Motor neuron (in vitro differentiated cells): ENCODE measurements at regions not wholly inside any gene's neighbourhood (a gene's known extent, or its start where the extent isn't known, plus 50 kb on each side); places are given as distances from the start of the nearest gene placed in this dataset.

Experiments used
- ATAC-seq, 8 experiments: fragments of 200-7000 bp; cut with Tn5 transposase; replicated peaks in 6 of 8; 2 replicates each; pipeline ENCODE4 v1.8.0; 2021; ENCODE audit warnings: mild to moderate bottlenecking in 8 of 8, moderate library complexity in 8 of 8
- H3K27ac ChIP-seq, 2 donors: fragments of 250-450 bp; sonication (Bioruptor Pico); 2 replicates each; pipeline ENCODE4 v1.9.0; 2021; ENCODE audit warnings: antibody characterized with exemption in 2 of 2, mild to moderate bottlenecking in 2 of 2, moderate library complexity in 1 of 2
- H3K4me1 ChIP-seq, 2 donors: fragments of 250-450 bp; sonication (Bioruptor Pico); replicated peaks in 1 of 2; 2 replicates each; pipeline ENCODE4 v1.6.1; 2021; ENCODE audit warnings: antibody characterized with exemption in 2 of 2, mild to moderate bottlenecking in 2 of 2, moderate library complexity in 1 of 2
- H3K4me3 ChIP-seq, 5 donors: fragments of 250-450 bp; sonication (Bioruptor Pico); 2 replicates each; pipeline ENCODE4 v1.9.0; 2021; ENCODE audit warnings: antibody characterized with exemption in 5 of 5, mild to moderate bottlenecking in 5 of 5, moderate library complexity in 4 of 5
- WGBS, 10 experiments: fragments of 450-650 bp; shearing (Covaris generic); methylation state at CpG; one replicate each; pipeline ENCODE4 v1.0.0; 2022; 5-methylcytosine and 5-hydroxymethylcytosine counted together
- in situ Hi-C, 9 experiments: fragments of 400-800 bp; cut with MboI; loops; one replicate each; pipeline ENCODE4 v1.15.0; 2021; ENCODE audit warnings: low sequenced_read_pairs in 9 of 9, low pct_unique_long_range_greater_than_20kb in 2 of 9; ENCODE audit not compliant: unreplicated experiment in 9 of 9

DNA sequence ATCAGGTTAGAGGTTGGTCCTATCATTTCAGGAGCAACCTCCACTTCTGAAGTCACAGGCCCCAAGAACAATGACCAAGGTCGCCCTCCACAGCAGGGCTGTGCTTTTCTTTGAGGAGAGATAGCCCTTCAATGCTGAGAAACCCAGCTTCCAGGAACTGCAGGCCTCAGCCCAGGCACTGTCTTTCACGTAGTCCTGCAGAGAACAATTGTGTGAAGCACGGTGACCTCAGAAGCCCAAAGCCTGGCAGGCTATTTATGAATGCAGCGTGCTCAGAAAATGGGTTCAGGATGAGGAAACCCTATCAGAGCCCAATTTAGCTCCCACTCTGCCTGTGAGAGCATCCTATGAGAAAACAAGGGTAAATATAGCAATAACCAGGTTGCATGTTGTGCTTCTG lies 388.3 kb downstream of the PLK2 start:
- H3K27ac ChIP-seq = no peak overlapping the region
- H3K4me1 ChIP-seq = peaks cover 10 to 51% of the 10 kb centered on the region in 2 donors
- no peak overlapping the region for H3K4me3 ChIP-seq
- in situ Hi-C loops = no loop called here
- WGBS, 10 experiments = 25 to 100% (median 71%) methylated on average over 1 to 2 of the region's 4 CpGs; no CpG with 5 or more reads in 6 of the 10 experiments
- ATAC-seq = peak in 5 of 8 experiments; percentile 67 to 85 (median 82)

DNA sequence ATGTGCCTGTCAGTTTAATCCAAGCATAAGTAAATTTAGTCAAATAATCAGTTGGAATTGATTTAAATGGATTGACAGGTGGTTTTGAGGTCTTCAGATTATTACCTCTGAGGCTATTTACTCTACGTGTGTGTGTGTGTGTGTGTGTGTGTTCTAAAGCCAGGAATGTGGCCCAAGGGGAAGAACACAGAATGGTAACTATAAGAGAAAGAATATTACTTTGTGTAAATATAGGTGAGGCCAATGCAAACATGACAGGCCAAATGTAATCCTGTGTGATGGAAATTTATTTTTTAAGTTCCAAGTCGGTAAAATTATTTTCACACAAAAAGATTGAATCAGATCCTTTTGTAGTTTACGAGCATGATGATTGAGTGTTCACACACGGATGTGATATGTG lies 390.0 kb downstream of the PLK2 start:
- Histone ChIP-seq H3K4me3 (no peak overlapping the region), H3K27ac (no peak overlapping the region), H3K4me1 (peaks cover 10 to 39% of the 10 kb centered on the region in 2 donors)
- in situ Hi-C loops = no loop called here
- peak in 1 of 8 experiments; percentile 42 for ATAC-seq
- WGBS, 10 experiments = 30 to 100% (median 77%) methylated on average over 1 to 4 of the region's 4 CpGs; no CpG with 5 or more reads in 1 of the 10 experiments

DNA sequence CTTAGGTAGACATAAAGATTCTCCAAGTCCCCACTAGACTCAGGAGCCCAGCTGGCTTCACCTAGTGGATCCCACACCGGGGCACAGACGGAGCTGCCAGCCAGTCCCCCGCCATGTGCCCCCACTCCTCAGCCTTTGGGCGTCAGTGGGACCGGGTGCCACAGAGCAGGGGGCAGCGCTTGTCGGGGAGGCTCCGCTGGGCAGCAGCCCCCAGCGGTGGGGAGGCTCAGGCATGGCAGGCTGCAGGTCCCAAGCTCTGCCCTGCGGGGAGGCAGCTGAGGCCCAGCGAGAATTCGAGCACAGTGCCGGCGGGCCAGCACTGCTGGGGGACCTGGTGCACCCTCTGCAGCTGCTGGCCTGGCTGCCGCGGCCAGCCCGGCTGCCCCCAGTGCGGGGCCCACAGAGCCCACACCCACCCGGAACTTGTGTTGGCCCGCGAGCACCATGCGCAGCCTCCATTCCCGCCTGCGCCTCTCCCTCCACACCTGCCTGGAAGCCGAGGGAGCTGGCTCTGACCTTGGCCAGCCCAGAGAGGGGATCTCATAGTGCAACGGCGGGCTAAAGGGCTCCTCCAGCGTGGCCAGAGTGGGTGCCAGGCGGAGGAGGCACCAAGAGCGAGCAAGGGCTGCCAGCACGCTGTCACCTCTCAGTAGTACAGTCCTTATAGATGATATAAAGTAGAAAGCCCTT lies 390.7 kb downstream of the PLK2 start:
- in situ Hi-C loops = no loop called here
- ATAC-seq = no peak
- H3K27ac ChIP-seq = no peak overlapping the region
- 84 to 100% (median 93%) methylated on average over 3 to 6 of the region's 31 CpGs; no CpG with 5 or more reads in 5 of the 10 experiments for WGBS, 10 experiments
- peaks cover 10 to 32% of the 10 kb centered on the region in 2 donors for H3K4me1 ChIP-seq
- no peak overlapping the region for H3K4me3 ChIP-seq

DNA sequence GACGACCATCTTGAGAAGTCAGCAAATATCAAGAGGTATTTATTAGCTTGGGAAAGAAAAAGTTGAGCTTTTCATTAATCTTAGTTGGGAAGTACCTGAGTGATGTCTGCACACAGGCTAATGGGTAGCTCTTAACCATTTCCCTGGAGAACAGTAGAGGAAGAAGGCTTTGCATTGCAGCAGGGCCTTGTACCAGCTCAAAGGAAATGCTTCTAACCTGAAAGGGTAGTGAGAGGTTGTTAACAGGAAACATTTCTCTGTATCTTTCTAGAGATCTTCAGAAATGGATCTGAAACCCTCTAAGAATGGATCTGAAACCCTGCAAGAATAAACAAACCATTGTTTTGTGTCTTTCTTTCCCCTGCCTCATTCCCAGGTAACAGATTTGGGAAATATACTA lies 393.3 kb downstream of the PLK2 start:
- Histone ChIP-seq H3K27ac (no peak overlapping the region), H3K4me1 (peaks cover 2 to 6% of the 10 kb centered on the region in 2 donors), H3K4me3 (no peak overlapping the region)
- ATAC-seq = no peak
- in situ Hi-C loops = no loop called here
- 80 to 100% (median 92%) methylated on average over 1 of the region's 1 CpG; no CpG with 5 or more reads in 2 of the 10 experiments for WGBS, 10 experiments

DNA sequence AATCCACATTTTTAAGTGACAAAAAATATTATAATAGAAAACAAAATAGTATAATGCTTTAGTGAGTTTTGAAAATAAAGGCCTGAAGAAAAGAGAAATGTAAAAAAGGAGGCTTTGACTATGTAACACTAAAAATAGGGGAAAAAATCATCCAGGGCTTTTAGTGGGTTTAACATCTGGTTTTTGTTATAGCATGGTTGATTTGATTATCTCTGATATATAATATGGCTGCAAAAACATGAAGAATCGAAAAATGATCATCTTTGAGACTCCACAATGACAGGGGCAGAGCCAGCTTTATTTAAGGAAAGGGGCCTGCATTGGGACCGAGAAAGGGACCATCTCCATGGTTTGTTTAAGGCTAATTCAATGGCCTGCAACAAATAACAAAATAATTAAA lies 393.8 kb downstream of the PLK2 start:
- 59 to 100% (median 79%) methylated on average over 1 to 2 of the region's 2 CpGs; no CpG with 5 or more reads in 1 of the 10 experiments for WGBS, 10 experiments
- in situ Hi-C loops = no loop called here

DNA sequence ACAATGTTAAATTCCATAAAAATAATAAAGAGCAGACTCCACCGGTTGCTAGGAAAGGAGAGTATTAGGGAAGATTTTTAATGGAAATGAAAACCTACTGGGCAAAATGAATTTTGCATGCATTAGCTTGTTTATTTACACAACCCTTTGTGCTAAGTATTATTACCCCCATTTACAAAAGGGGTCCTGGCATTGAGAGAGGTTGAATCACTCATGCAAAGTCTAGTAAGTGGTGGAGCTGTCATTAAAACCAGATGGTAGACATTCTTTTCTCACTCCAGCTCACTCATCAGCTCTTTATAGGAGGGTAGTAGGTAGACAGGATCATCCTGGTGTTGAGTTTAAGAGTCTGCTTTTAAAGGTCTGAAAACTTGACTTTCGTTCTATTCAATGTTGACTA lies 395.1 kb downstream of the PLK2 start:
- H3K4me3 ChIP-seq = no peak overlapping the region
- in situ Hi-C loops = no loop called here
- WGBS, 10 experiments = 0 to 100% (median 83%) methylated on average over 1 to 2 of the region's 2 CpGs; no CpG with 5 or more reads in 1 of the 10 experiments

More for the DNA sequence above, 393.8 kb downstream of the PLK2 start:
- Histone ChIP-seq H3K27ac (no peak overlapping the region), H3K4me3 (no peak overlapping the region), H3K4me1 (peaks cover 0 to 1% of the 10 kb centered on the region in 2 donors)
- no peak for ATAC-seq

DNA sequence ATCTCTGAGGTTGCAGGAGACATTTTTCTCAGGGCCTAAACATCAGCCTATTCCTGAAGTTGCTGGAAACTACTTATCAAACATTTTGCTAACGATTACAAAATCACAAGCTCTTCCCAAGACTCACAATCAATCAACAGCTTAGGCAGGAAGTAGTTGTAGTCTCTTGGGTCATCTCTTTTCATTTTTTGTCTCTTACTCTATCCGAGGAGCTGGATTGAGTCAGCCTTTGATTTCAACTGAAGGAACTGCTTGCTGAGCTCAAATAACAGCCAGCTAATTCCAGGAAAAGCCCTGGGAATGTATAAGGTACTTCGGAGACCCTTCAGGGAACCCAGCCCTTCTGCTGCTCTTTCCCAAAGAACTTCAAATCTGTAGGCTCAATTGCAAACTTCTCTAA lies 398.9 kb downstream of the PLK2 start:
- WGBS, 10 experiments = 0 to 89% (median 57%) methylated on average over 1 to 3 of the region's 3 CpGs
- Histone ChIP-seq H3K27ac (no peak overlapping the region), H3K4me1 (no peaks in the 10 kb centered on the region), H3K4me3 (no peak overlapping the region)
- ATAC-seq = peak in 1 of 8 experiments; percentile 10
- in situ Hi-C loops = no loop called here

More for the DNA sequence above, 395.1 kb downstream of the PLK2 start:
- Histone ChIP-seq H3K4me1 (no peaks in the 10 kb centered on the region), H3K27ac (no peak overlapping the region)
- ATAC-seq = peak in 3 of 8 experiments; percentile 52 to 70 (median 67)

DNA sequence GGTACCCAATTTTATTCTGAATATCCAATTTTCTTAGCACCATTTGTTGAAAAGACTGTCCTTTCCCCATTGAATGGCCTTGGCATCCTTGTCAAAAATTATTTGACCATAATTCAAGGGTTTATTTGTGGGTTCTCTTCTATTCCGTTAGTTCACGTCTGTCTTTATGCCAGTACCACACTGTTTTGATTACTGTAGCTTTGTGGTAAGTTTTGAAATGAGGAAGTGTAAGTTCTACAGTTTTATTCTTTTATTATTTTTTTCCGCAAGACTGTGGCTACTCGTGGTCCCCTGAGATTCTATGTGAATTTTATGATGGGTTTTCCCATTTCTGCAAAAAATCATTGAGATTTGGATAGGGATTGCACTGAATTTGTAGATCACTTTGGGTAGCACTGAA lies 402.6 kb downstream of the PLK2 start:
- WGBS, 10 experiments = 20 to 100% (median 94%) methylated on average over 1 to 4 of the region's 4 CpGs
- H3K4me1 ChIP-seq = no peaks in the 10 kb centered on the region
- no peak overlapping the region for H3K4me3 ChIP-seq
- in situ Hi-C loops = no loop called here
- no peak for ATAC-seq
- H3K27ac ChIP-seq = no peak overlapping the region

DNA sequence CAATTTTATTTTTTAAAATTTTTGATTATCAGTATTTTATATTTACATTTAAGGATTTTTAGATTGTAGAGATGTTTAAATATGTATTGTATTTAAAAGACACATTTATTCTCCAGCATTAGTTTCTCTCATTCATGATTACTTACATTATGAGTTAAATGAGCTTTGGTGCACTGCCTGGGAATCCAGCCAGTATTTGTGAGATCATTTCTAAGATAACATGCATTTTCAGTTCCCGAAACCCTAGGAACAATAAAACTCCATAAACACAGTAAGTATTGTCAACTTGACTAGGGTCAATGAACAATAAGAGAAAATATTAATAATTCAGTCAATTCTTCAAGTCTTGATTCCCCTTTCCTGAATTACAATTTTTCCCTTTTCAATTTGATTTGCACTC lies 403.3 kb downstream of the PLK2 start:
- WGBS, 10 experiments = 40 to 100% (median 83%) methylated on average over 1 of the region's 1 CpG; no CpG with 5 or more reads in 3 of the 10 experiments
- in situ Hi-C loops = no loop called here
- Histone ChIP-seq H3K27ac (no peak overlapping the region), H3K4me3 (no peak overlapping the region), H3K4me1 (no peaks in the 10 kb centered on the region)
- no peak for ATAC-seq

DNA sequence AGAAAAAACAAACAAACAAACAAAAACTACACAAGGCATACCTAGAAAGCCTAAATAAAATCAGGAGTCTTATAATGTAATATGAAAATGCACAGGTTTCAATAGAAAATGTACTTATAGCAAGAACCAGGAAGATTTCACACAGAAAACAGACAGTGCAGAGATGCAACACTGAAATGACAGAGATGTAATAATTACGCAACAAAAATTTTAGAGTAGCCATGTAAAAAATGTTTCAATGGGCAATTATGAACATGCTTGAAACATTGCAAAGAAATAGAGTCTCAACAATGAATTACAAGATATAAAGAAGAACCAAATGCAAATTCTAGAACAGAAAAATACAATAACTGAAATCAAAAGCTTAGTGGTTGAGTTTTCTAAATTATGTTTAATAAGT lies 405.9 kb downstream of the PLK2 start:
- in situ Hi-C loops = no loop called here
- Histone ChIP-seq H3K27ac (no peak overlapping the region), H3K4me1 (no peaks in the 10 kb centered on the region), H3K4me3 (no peak overlapping the region)
- 36 to 100% (median 100%) methylated on average over 1 of the region's 1 CpG; no CpG with 5 or more reads in 1 of the 10 experiments for WGBS, 10 experiments
- no peak for ATAC-seq

DNA sequence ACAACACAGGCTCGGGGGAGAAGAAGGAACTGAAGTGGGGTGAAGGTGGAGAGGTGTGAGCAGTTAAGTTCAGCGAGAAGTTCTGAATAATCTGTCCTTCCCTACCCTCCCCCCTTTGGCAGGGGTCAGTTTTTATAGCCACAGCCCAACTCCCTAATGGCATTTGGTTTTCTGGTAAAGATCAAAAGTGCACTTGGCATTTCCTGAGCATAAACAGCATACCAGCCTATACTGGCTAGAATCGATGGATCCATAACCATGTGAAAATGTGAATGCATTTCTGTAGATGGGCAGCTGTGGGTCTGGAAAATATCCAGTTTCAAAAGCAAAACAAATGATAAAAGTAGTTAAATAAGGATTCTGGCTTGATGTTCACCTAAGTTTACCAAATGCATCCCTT lies 410.9 kb downstream of the PLK2 start:
- no peak overlapping the region for H3K27ac ChIP-seq
- H3K4me3 ChIP-seq = no peak overlapping the region
- no peak for ATAC-seq
- in situ Hi-C loops = no loop called here
- no peaks in the 10 kb centered on the region for H3K4me1 ChIP-seq
- 0 to 77% (median 43%) methylated on average over 1 to 3 of the region's 3 CpGs; no CpG with 5 or more reads in 5 of the 10 experiments for WGBS, 10 experiments

DNA sequence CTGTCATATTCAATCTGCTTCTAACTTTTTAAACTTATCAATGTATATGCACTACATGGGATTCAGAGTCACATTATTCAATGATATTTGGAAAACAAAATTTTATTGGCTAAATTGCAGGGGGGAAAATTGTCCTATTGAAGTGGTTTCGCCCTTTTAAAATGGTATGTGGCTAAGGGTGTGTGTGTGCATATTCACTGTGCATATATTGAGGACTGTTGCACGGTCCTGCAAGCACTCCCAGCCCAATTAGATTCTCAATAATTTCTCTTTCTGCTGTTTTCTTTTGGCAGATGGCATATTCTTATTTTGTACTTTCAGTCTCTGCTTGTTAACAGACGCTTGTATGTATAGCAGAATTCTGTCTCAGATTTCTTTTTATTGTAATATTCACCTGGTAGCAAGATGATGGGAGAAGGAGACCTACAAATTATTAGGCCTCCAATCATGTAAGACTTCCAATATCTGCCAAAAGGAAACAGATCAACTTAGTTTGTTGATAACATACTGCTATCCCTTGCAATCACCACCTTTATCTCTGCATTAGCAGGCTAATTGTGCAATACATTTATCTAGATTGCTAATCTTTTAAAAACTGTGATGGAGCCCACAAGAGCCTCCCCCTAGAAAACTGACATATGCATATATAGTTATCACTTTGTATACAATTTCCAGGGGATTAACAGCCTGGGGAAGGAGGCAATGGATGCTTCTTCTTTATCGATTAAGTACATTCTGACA lies 411.5 kb downstream of the PLK2 start:
- Histone ChIP-seq H3K4me1 (no peaks in the 10 kb centered on the region), H3K27ac (no peak overlapping the region), H3K4me3 (no peak overlapping the region)
- ATAC-seq = peak in 3 of 8 experiments; percentile 47 to 76 (median 70)
- 0 to 100% (median 87%) methylated on average over 1 to 4 of the region's 4 CpGs; no CpG with 5 or more reads in 2 of the 10 experiments for WGBS, 10 experiments
- in situ Hi-C loops = no loop called here

DNA sequence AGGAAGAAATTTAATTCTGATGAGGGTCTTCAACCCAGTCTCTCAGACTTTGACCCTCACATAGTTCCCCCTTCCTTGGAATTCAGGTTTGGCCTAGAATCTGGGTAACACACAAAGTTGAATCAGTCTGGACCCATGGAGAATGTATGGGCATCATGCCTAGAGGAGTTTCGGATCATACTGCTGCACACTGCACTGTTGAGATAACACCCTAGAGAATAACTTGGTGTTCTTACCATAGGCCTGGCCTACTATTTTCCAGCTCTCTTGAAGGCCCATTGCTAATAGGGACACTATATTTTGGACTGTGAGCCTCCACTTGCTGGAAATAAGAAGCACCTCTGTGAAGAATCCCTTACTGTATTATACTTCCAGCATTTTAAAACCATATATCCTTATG lies 413.5 kb downstream of the PLK2 start:
- Histone ChIP-seq H3K4me1 (no peaks in the 10 kb centered on the region), H3K27ac (no peak overlapping the region), H3K4me3 (no peak overlapping the region)
- no peak for ATAC-seq
- 100% methylated on average over 1 of the region's 1 CpG; no CpG with 5 or more reads in 6 of the 10 experiments for WGBS, 10 experiments
- in situ Hi-C loops = no loop called here
